NCI-H187 (cell line): ENCODE measurements at regions not wholly inside any gene's neighbourhood (a gene's known extent, or its start where the extent isn't known, plus 50 kb on each side); places are given as distances from the start of the nearest gene placed in this dataset.
"Not testable (repeated sequence)": the region's sequence is repeated elsewhere in the genome, so short reads cannot be mapped to it uniquely, and the experiment has no call there.

Experiments used
- DNase-seq, 2 experiments: peaks; one replicate each; lab custom pipeline; 2025; lab: John Stamatoyannopoulos, UW

- no peak for DNase-seq
Measured at GRCh38 chr11:98036810-98037209, 983.9 kb upstream of the CNTN5 start.

- no peak for DNase-seq
Measured at GRCh38 chr11:98040061-98040808, 980.5 kb upstream of the CNTN5 start.

- no peak for DNase-seq
Measured at GRCh38 chr11:98047647-98048046, 973.1 kb upstream of the CNTN5 start.

- DNase-seq, result no peak
Measured at GRCh38 chr11:98053851-98054250, 966.9 kb upstream of the CNTN5 start.

- no peak for DNase-seq
Measured at GRCh38 chr11:98056945-98057344, 963.8 kb upstream of the CNTN5 start.

GRCh38 chr11:98059488-98059887 lies 961.3 kb upstream of the CNTN5 start:
- no peak for DNase-seq

- no peak for DNase-seq
Measured at GRCh38 chr11:98060759-98061158, 960.0 kb upstream of the CNTN5 start.

GRCh38 chr11:98061858-98062257 lies 958.9 kb upstream of the CNTN5 start:
- no peak for DNase-seq

- no peak for DNase-seq
Measured at GRCh38 chr11:98062714-98063113, 958.0 kb upstream of the CNTN5 start.

GRCh38 chr11:98068251-98068650 lies 952.5 kb upstream of the CNTN5 start:
- DNase-seq, result no peak

- DNase-seq, result not testable (repeated sequence)
Measured at GRCh38 chr11:98069147-98069546, 951.6 kb upstream of the CNTN5 start.

GRCh38 chr11:98069861-98070260 lies 950.9 kb upstream of the CNTN5 start:
- DNase-seq, result no peak

- no peak for DNase-seq
Measured at GRCh38 chr11:98090861-98091505, 929.8 kb upstream of the CNTN5 start.

GRCh38 chr11:98099371-98099770 lies 921.4 kb upstream of the CNTN5 start:
- no peak for DNase-seq

- DNase-seq, result no peak
Measured at GRCh38 chr11:98100689-98101088, 920.1 kb upstream of the CNTN5 start.

- no peak for DNase-seq
Measured at GRCh38 chr11:98101329-98101728, 919.4 kb upstream of the CNTN5 start.

- DNase-seq, result no peak
Measured at GRCh38 chr11:98104249-98104648, 916.5 kb upstream of the CNTN5 start.

- DNase-seq, result no peak
Measured at GRCh38 chr11:98107736-98108135, 913.0 kb upstream of the CNTN5 start.

- DNase-seq, result no peak
Measured at GRCh38 chr11:98110030-98110429, 910.7 kb upstream of the CNTN5 start.

GRCh38 chr11:98115873-98116272 lies 904.9 kb upstream of the CNTN5 start:
- DNase-seq, result no peak

- DNase-seq, result no peak
Measured at GRCh38 chr11:98130117-98130625, 890.6 kb upstream of the CNTN5 start.

GRCh38 chr11:98136357-98136756 lies 884.4 kb upstream of the CNTN5 start:
- DNase-seq, result no peak

- no peak for DNase-seq
Measured at GRCh38 chr11:98137437-98137836, 883.3 kb upstream of the CNTN5 start.

- no peak for DNase-seq
Measured at GRCh38 chr11:98143661-98144060, 877.1 kb upstream of the CNTN5 start.
